ENCODE measurements at regions not wholly inside any gene's neighbourhood (a gene's known extent, or its start where the extent isn't known, plus 50 kb on each side); places are given as distances from the start of the nearest gene placed in this dataset.
"Not testable (repeated sequence)": the region's sequence is repeated elsewhere in the genome, so short reads cannot be mapped to it uniquely, and the experiment has no call there.

DNA sequence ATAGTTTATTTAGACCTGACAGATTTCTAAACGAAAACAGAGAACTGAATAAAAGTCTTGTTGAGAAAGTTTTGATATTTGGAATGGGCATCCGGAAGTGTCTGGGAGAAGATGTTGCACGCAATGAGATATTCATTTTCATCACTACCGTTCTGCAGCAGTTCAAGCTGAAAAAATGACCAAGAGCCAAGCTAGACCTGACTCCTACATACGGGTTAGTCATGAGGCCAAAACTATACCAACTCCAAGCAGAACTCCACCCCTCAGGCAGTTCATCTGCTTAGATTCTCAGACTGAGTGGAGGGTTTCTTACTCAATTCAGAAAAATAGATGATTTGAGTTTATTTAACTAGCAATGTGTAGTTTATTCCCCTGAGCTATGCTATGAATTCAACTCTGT is 95.4 kb upstream of the ANXA1 start:
- no peak for DNase-seq (ENCODE audit: extremely low read depth in 1 of 2, low read depth in 1 of 2)

- no peak for DNase-seq (ENCODE audit: extremely low read depth in 1 of 2, low read depth in 1 of 2)
Measured at GRCh38 chr9:73054091-73054490, 97.6 kb upstream of the ANXA1 start.

GRCh38 chr9:73053543-73053942 is 98.1 kb upstream of the ANXA1 start:
- DNase-seq (ENCODE audit: extremely low read depth in 1 of 2, low read depth in 1 of 2): no peak

- DNase-seq (ENCODE audit: extremely low read depth in 1 of 2, low read depth in 1 of 2): no peak
Measured at GRCh38 chr9:73050887-73051550, 98.2 kb upstream of the ALDH1A1 start.

GRCh38 chr9:73050065-73050816 is 97.4 kb upstream of the ALDH1A1 start:
- no peak for DNase-seq (ENCODE audit: extremely low read depth in 1 of 2, low read depth in 1 of 2)

DNA sequence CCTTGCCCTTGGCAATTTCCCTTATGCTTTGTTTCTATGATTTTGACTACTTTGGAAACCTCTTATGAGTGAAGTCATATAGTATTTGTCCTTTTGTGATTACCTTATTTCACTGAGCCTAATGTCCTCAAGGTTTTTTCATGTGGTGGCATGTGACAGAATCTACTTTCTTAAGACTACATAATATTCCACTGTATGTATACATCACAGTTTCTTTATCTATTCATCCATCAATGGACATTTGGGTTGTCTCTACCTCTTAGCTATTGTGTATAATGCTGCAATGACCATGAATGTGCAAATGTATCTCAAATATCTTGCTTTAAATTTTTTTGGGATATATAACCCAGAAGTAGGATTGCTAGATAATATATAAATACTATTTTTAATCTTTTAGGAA is 96.4 kb upstream of the ALDH1A1 start:
- DNase-seq (ENCODE audit: extremely low read depth in 1 of 2, low read depth in 1 of 2): no peak

DNA sequence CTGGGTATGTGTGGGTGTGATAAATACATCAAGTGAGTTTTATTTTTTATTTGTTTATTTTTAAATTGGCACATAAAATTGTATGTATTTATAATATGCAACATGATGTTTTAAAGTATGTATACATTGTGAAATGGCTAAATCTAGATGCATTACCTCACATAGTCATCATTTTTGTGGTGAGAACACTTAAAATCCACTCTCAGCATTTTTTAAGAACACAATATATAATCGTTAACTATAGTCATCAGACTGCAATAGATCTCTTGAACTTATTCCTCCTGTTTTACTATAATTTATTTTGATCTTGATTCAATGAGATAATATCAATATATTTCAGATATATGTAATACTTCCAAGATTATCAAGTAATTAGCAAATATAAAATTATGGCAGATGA is 93.9 kb upstream of the ALDH1A1 start:
- DNase-seq (ENCODE audit: extremely low read depth in 1 of 2, low read depth in 1 of 2): no peak

DNA sequence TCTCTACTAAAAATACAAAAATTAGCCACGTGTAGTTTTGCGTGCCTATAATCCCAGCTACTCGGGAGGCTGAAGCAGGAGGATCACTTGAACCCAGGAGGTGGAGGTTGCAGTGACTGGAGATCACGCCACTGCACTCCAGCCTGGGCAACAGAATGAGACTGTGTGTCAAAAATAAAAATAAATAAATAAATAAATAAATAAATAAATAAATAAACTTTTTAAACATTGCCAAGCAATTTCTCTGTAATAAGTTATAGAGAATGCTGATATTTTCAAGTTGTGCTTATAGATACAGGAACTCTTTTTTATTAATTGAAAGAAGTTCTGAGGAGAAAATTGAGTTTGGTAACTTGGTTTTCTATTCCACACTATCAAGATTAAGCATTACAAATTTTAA is 91.9 kb upstream of the ALDH1A1 start:
- DNase-seq (ENCODE audit: extremely low read depth in 1 of 2, low read depth in 1 of 2): not testable (repeated sequence)

GRCh38 chr9:73042155-73042554 is 89.3 kb upstream of the ALDH1A1 start:
- DNase-seq (ENCODE audit: extremely low read depth in 1 of 2, low read depth in 1 of 2): no peak

GRCh38 chr9:73039271-73040263 is 86.7 kb upstream of the ALDH1A1 start:
- no peak for DNase-seq (ENCODE audit: extremely low read depth in 1 of 2, low read depth in 1 of 2)

- no peak for DNase-seq (ENCODE audit: extremely low read depth in 1 of 2, low read depth in 1 of 2)
Measured at GRCh38 chr9:73038613-73039012, 85.8 kb upstream of the ALDH1A1 start.

DNA sequence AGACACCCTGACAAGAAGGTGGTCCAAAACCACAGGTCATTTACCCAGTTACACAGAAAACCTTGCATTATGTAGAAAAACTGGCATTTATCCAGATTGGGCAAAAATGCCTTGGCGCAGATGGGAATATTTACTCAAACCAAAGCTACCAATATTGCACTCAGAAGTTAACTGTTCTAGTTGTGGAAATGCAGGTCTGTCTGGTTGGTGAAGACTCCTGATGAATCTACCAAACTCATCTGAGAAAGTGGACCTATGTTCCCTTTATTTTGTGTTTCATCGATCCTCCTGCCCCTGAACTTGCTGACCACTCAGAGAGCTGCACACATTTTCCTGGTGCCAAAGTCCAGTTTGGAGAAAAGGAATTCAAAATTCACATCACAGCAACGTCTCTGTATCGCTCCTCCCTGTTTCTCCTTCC is 85.2 kb upstream of the ALDH1A1 start:
- DNase-seq (ENCODE audit: extremely low read depth in 1 of 2, low read depth in 1 of 2): no peak

DNA sequence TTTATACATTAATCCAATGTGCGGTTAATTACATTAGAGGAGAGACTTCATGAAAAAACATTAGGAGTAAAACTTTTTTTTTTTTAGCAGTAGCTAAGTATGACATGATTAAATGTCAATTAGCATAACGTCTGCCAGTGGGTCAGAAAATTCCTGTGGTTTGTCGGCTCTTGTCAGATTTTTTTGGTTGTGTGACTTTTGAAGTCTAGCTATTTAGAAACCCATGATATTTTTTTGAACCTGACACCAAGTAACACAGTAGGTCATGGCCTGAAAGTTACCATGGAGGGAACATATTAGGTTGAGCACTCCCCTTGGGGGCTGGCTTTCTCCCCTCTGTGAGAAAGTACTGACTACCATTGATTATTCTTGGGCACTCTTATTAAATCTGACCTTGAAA is 84.8 kb upstream of the ALDH1A1 start:
- DNase-seq (ENCODE audit: extremely low read depth in 1 of 2, low read depth in 1 of 2): no peak

DNA sequence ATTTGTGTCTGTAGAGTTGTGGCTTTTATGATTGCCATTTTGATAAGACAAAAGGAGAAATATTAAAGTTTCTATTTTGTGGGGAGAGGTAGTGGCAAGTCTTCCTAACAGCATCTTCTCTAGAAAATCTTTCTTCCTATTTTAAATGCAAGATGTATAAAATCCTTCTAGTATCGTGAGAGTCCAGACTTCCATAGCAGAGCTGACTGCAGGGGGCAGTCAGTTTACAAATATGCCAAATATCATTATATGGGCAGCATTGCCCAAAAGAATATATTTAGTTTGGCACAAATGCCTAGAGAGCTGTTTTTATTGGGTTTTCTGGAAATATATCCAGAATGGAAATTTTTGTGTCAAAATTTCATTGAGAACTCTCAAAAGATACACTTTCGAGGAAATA is 82.1 kb upstream of the ALDH1A1 start:
- DNase-seq (ENCODE audit: extremely low read depth in 1 of 2, low read depth in 1 of 2): no peak

DNA sequence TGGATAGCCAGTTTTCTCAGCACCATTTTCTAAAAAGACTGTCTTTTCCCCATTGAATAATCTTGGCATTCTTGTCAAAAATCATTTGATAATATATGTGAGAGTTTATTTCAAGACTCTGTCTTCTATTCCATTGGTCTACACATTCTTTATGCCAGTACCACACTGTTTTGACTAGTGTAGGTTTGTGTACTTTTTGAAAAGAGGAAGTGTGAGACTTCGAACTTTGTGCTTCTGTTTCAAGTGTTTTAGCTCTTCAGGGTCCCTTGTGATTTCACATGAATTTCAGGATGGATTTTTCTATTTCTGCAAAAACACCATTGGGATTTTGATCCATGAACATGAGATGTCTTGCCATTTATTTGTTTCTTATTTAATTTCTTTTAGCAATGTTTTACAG is 78.5 kb upstream of the ALDH1A1 start:
- no peak for DNase-seq (ENCODE audit: extremely low read depth in 1 of 2, low read depth in 1 of 2)

GRCh38 chr9:73030370-73031030 is 77.6 kb upstream of the ALDH1A1 start:
- no peak for DNase-seq (ENCODE audit: extremely low read depth in 1 of 2, low read depth in 1 of 2)

- DNase-seq (ENCODE audit: extremely low read depth in 1 of 2, low read depth in 1 of 2): no peak
Measured at GRCh38 chr9:73029346-73029745, 76.5 kb upstream of the ALDH1A1 start.

DNA sequence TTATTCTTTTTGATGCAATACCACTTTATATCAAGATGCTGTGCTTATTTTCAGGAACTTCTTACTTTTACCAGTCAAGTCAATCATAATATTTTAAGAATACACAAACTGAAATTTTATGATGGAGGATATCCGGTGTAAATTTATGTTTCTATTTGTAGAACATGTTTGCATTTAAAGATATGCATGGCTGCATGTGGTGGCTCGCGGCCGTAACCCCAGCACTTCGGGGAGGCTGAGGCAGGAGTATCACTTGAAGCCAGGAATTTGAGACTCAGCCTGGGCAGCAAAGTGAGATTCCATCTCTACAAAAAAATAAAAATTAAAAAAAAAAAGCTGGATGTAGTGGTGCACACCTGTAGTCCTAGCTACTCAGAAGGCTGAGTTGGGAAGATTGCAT is 73.5 kb upstream of the ALDH1A1 start:
- DNase-seq (ENCODE audit: extremely low read depth in 1 of 2, low read depth in 1 of 2): no peak

- no peak for DNase-seq (ENCODE audit: extremely low read depth in 1 of 2, low read depth in 1 of 2)
Measured at GRCh38 chr9:73024601-73025034, 71.8 kb upstream of the ALDH1A1 start.

- DNase-seq (ENCODE audit: extremely low read depth in 1 of 2, low read depth in 1 of 2): peak in 1 of 2 donors; percentile 20
Measured at GRCh38 chr9:73023025-73023541, 70.2 kb upstream of the ALDH1A1 start.

- no peak for DNase-seq (ENCODE audit: extremely low read depth in 1 of 2, low read depth in 1 of 2)
Measured at GRCh38 chr9:73022353-73022752, 69.5 kb upstream of the ALDH1A1 start.
